ENCODE measurements at regions not wholly inside any gene's neighbourhood (a gene's known extent, or its start where the extent isn't known, plus 50 kb on each side); places are given as distances from the start of the nearest gene placed in this dataset.

- TF ChIP-seq ZNF687 (CRISPR knock-in tag; IDR thresholded peaks at IDR 0.05) (no peak), HMG20B (CRISPR knock-in tag; conservative IDR thresholded peaks at IDR 0.05) (peak; percentile 98), SETDB1 (CRISPR knock-in tag; IDR thresholded peaks at IDR 0.05; ENCODE audit: borderline replicate concordance) (no peak), ZNF281 (CRISPR knock-in tag; IDR thresholded peaks at IDR 0.05; ENCODE audit: borderline replicate concordance) (peak; percentile 77; the same call in 1 of the 2 replicates), ZNF891 (CRISPR knock-in tag; IDR thresholded peaks at IDR 0.05) (no peak), PATZ1 (CRISPR knock-in tag; IDR thresholded peaks at IDR 0.05) (peak; percentile 87), IRF9 (CRISPR knock-in tag; IDR thresholded peaks at IDR 0.05; ENCODE audit: borderline replicate concordance) (no peak; the same call in 1 of the 2 replicates), DDIT3 (CRISPR knock-in tag; IDR thresholded peaks at IDR 0.05) (peak; percentile 89; the same call in 1 of the 2 replicates), HNRNPLL (IDR thresholded peaks at IDR 0.05; ENCODE audit: low read depth, low read length, poor library complexity, severe bottlenecking) (no peak), TFE3 (CRISPR knock-in tag; IDR thresholded peaks at IDR 0.05) (peak; percentile 92), RCOR2 (CRISPR knock-in tag; IDR thresholded peaks at IDR 0.05) (peak; percentile 99), ZNF775 (CRISPR knock-in tag; IDR thresholded peaks at IDR 0.05; ENCODE audit: borderline replicate concordance) (no peak), YY1 (IDR thresholded peaks at IDR 0.05; ENCODE audit: insufficient read depth, insufficient replicate concordance, low read depth, low read length) (no peak), ZNF816 (CRISPR knock-in tag; IDR thresholded peaks at IDR 0.05; ENCODE audit: borderline replicate concordance) (peak; percentile 78; the same call in 1 of the 2 replicates), ZNF337 (CRISPR knock-in tag; IDR thresholded peaks at IDR 0.05; ENCODE audit: borderline replicate concordance, low read depth) (peak; percentile 95), CBX1 (IDR thresholded peaks at IDR 0.05; ENCODE audit: low read depth) (peak; percentile 75)
Observed at GRCh38 chr2:39550701-39551285, 113.7 kb upstream of the MAP4K3 start (continued).
